ENCODE measurements at regions not wholly inside any gene's neighbourhood (a gene's known extent, or its start where the extent isn't known, plus 50 kb on each side); places are given as distances from the start of the nearest gene placed in this dataset.
"Not testable (repeated sequence)": the region's sequence is repeated elsewhere in the genome, so short reads cannot be mapped to it uniquely, and the experiment has no call there.

DNA sequence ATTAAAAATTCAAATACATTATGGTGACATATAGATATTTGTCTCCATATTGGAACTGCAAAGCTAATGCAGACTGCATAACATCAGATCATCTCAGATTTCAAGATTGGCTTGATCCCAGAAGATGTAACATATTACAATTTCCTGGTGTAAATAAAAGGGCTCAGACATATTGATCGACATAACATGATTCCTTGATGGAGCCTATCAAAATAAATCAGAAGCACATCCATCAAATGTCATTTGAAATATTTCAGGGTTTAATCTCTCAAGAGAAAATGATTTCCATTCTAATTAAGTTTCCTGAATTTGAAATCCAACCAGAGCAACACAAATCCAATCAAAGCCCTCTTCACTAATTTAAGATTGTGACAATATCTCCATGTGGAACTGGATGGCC is 75.1 kb upstream of the UNC13C start:
- Histone ChIP-seq H3K9me3 (ENCODE audit: control insufficient read depth, insufficient read depth, low read depth, low read length) (no peaks in the 10 kb centered on the region), H3K27me3 (ENCODE audit: control insufficient read depth, insufficient read depth, low read length) (no peaks in the 10 kb centered on the region), H3K4me2 (ENCODE audit: extremely low read depth, insufficient read depth, low read length) (no peak overlapping the region), H3K27ac (ENCODE audit: insufficient read depth, low read length) (no peak overlapping the region), H3K4me1 (ENCODE audit: control insufficient read depth, extremely low read depth, insufficient read depth, low read length) (no peaks in the 10 kb centered on the region), H3K79me2 (ENCODE audit: control insufficient read depth, insufficient read depth, low read length) (no peaks in the 10 kb centered on the region), H3K36me3 (ENCODE audit: control insufficient read depth, insufficient read depth, low read length) (no peaks in the 10 kb centered on the region), H3K4me3 (replicated peaks in 1 of 4; ENCODE audit: control extremely low read depth in 1 of 4, insufficient read depth in 1 of 4, low read depth in 3 of 4, low read length in 4 of 4) (no peak overlapping the region), H2AFZ (ENCODE audit: low read length) (no peak overlapping the region), H4K20me1 (ENCODE audit: control insufficient read depth, extremely low read depth, insufficient read depth, low read length) (no peaks in the 10 kb centered on the region), H3K9ac (ENCODE audit: insufficient read depth, low read length) (no peak overlapping the region)
- TF ChIP-seq EZH2 (IDR thresholded peaks at IDR 0.05; ENCODE audit: low read length, missing control alignments): no peak
- TF ChIP-seq, protein P1, sequence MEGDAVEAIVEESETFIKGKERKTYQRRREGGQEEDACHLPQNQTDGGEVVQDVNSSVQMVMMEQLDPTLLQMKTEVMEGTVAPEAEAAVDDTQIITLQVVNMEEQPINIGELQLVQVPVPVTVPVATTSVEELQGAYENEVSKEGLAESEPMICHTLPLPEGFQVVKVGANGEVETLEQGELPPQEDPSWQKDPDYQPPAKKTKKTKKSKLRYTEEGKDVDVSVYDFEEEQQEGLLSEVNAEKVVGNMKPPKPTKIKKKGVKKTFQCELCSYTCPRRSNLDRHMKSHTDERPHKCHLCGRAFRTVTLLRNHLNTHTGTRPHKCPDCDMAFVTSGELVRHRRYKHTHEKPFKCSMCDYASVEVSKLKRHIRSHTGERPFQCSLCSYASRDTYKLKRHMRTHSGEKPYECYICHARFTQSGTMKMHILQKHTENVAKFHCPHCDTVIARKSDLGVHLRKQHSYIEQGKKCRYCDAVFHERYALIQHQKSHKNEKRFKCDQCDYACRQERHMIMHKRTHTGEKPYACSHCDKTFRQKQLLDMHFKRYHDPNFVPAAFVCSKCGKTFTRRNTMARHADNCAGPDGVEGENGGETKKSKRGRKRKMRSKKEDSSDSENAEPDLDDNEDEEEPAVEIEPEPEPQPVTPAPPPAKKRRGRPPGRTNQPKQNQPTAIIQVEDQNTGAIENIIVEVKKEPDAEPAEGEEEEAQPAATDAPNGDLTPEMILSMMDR (conservative IDR thresholded peaks at IDR 0.05 in 1 of 2, IDR thresholded peaks at IDR 0.05 in 1 of 2; ENCODE audit: low read depth in 1 of 2, low read length in 2 of 2): no peak
- DNase-seq (ENCODE audit: low read depth in 2 of 2): no peak

DNA sequence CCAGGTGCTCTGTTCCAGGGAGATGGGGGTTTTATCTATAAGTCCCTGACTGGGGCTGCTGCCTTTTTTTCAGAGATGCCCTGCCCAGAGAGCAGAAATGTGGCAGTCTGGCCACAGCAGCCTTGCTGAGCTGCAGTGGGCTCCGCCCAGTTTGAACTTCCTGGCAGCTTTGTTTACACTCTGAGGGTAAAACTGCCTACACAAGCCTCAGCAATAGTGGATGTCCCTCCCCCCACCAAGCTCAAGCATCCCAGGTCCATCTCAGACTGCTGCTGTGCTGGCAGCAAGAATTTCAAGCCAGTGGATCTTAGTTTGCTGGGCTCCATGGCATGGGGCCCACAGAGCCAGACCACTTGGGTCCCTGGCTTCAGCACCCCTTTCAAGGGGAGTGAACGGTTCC is 84.8 kb upstream of the UNC13C start:
- H3K4me1 ChIP-seq (ENCODE audit: control insufficient read depth, extremely low read depth, insufficient read depth, low read length); H3K4me2 ChIP-seq (ENCODE audit: extremely low read depth, insufficient read depth, low read length); H3K4me3 ChIP-seq (replicated peaks in 1 of 4; ENCODE audit: control extremely low read depth in 1 of 4, insufficient read depth in 1 of 4, low read depth in 3 of 4, low read length in 4 of 4): not testable (repeated sequence)

DNA sequence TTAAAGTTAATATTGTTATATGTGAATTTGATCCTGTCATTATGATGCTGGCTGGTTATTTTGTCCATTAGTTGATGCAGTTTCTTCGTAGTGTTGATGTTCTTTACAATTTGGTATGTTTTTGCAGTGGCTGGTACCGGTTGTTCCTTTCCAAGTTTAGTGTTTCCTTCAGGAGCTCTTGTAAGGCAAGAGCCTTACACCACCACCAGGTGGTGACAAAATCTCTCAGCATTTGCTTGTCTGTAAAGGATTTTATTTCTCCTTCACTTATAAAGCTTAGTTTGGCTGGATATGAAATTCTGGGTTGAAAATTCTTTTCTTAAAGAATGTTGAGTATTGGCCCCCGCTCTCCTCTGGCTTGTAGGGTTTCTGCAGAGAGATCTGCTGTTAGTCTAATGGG is 86.4 kb upstream of the UNC13C start:
- peak in 1 of 2 donors; percentile 1 for DNase-seq (ENCODE audit: low read depth in 2 of 2)
- H2AFZ ChIP-seq (ENCODE audit: low read length); H4K20me1 ChIP-seq (ENCODE audit: control insufficient read depth, extremely low read depth, insufficient read depth, low read length); H3K9me3 ChIP-seq (ENCODE audit: control insufficient read depth, insufficient read depth, low read depth, low read length); H3K36me3 ChIP-seq (ENCODE audit: control insufficient read depth, insufficient read depth, low read length); H3K9ac ChIP-seq (ENCODE audit: insufficient read depth, low read length); H3K4me3 ChIP-seq (replicated peaks in 1 of 4; ENCODE audit: control extremely low read depth in 1 of 4, insufficient read depth in 1 of 4, low read depth in 3 of 4, low read length in 4 of 4); H3K27ac ChIP-seq (ENCODE audit: insufficient read depth, low read length); H3K27me3 ChIP-seq (ENCODE audit: control insufficient read depth, insufficient read depth, low read length); H3K4me2 ChIP-seq (ENCODE audit: extremely low read depth, insufficient read depth, low read length); H3K79me2 ChIP-seq (ENCODE audit: control insufficient read depth, insufficient read depth, low read length); H3K4me1 ChIP-seq (ENCODE audit: control insufficient read depth, extremely low read depth, insufficient read depth, low read length): not testable (repeated sequence)

More for the DNA sequence above, 84.8 kb upstream of the UNC13C start:
- H4K20me1 ChIP-seq (ENCODE audit: control insufficient read depth, extremely low read depth, insufficient read depth, low read length); H3K79me2 ChIP-seq (ENCODE audit: control insufficient read depth, insufficient read depth, low read length); H2AFZ ChIP-seq (ENCODE audit: low read length); H3K36me3 ChIP-seq (ENCODE audit: control insufficient read depth, insufficient read depth, low read length); H3K27ac ChIP-seq (ENCODE audit: insufficient read depth, low read length); H3K9me3 ChIP-seq (ENCODE audit: control insufficient read depth, insufficient read depth, low read depth, low read length); H3K27me3 ChIP-seq (ENCODE audit: control insufficient read depth, insufficient read depth, low read length); H3K9ac ChIP-seq (ENCODE audit: insufficient read depth, low read length); DNase-seq (ENCODE audit: low read depth in 2 of 2): not testable (repeated sequence)

DNA sequence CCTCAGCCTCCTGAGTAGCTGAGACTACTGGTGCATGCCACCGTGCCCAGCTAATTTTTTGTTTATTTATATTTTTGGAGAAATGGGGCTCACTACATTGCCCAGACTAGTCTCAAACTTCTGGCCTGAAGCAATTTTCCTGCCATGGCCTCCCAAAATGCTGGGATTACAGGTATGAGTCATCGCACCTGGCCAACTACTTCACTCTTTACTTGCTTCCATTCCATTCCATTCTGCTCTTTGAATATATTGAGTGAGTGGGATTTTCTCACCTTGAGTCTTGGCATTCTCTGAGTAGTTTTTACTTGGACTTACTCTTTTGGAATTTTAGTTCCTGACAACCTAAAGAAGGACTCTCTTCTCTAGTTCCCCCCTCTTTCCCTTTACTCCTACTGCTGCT is 93.8 kb upstream of the UNC13C start:
- TF ChIP-seq, protein P1 (conservative IDR thresholded peaks at IDR 0.05 in 1 of 2, IDR thresholded peaks at IDR 0.05 in 1 of 2; ENCODE audit: low read depth in 1 of 2, low read length in 2 of 2): no peak
- no peak for TF ChIP-seq EZH2 (IDR thresholded peaks at IDR 0.05; ENCODE audit: low read length, missing control alignments)
- no peak for DNase-seq (ENCODE audit: low read depth in 2 of 2)
- no peaks in the 10 kb centered on the region for H3K4me1 ChIP-seq (ENCODE audit: control insufficient read depth, extremely low read depth, insufficient read depth, low read length)
- H3K4me3 ChIP-seq (replicated peaks in 1 of 4; ENCODE audit: control extremely low read depth in 1 of 4, insufficient read depth in 1 of 4, low read depth in 3 of 4, low read length in 4 of 4): no peak overlapping the region
- H4K20me1 ChIP-seq (ENCODE audit: control insufficient read depth, extremely low read depth, insufficient read depth, low read length): no peaks in the 10 kb centered on the region
- no peak overlapping the region for H3K4me2 ChIP-seq (ENCODE audit: extremely low read depth, insufficient read depth, low read length)
- H3K79me2 ChIP-seq (ENCODE audit: control insufficient read depth, insufficient read depth, low read length): no peaks in the 10 kb centered on the region
- H2AFZ ChIP-seq (ENCODE audit: low read length): no peak overlapping the region
- H3K27me3 ChIP-seq (ENCODE audit: control insufficient read depth, insufficient read depth, low read length): no peaks in the 10 kb centered on the region
- H3K36me3 ChIP-seq (ENCODE audit: control insufficient read depth, insufficient read depth, low read length): no peaks in the 10 kb centered on the region
- H3K9me3 ChIP-seq (ENCODE audit: control insufficient read depth, insufficient read depth, low read depth, low read length): no peaks in the 10 kb centered on the region
- no peak overlapping the region for H3K9ac ChIP-seq (ENCODE audit: insufficient read depth, low read length)
- H3K27ac ChIP-seq (ENCODE audit: insufficient read depth, low read length): no peak overlapping the region

Data from fibroblast of lung (primary cell).